ENCODE measurements at regions not wholly inside any gene's neighbourhood (a gene's known extent, or its start where the extent isn't known, plus 50 kb on each side); places are given as distances from the start of the nearest gene placed in this dataset.

GRCh38 chr4:161188578-161188977 lies 975.2 kb downstream of the FSTL5 start:
- TF ChIP-seq CTCF (conservative IDR thresholded peaks at IDR 0.05; ENCODE audit: low read depth, low read length): no peak
- no peak for TF ChIP-seq EZH2 (IDR thresholded peaks at IDR 0.05; ENCODE audit: borderline replicate concordance, low read depth, low read length, poor library complexity, severe bottlenecking)
